BE2C (cell line): ENCODE measurements at regions not wholly inside any gene's neighbourhood (a gene's known extent, or its start where the extent isn't known, plus 50 kb on each side); places are given as distances from the start of the nearest gene placed in this dataset.
"Not testable (repeated sequence)": the region's sequence is repeated elsewhere in the genome, so short reads cannot be mapped to it uniquely, and the experiment has no call there.

Experiments
- DNase-seq: peaks from one replicate; pipeline ENCODE4 v3.0.0-alpha.2; 2020
- H3K27me3 ChIP-seq: fragments of 250-450 bp; sonication (Bioruptor Pico); 2 replicates; pipeline ENCODE4 v1.5.1; 2020; ENCODE audit warnings: mild to moderate bottlenecking
- H3K36me3 ChIP-seq: fragments of 250-450 bp; sonication (Bioruptor Pico); 2 replicates; pipeline ENCODE4 v1.5.1; 2020; ENCODE audit warnings: mild to moderate bottlenecking
- H3K4me1 ChIP-seq: fragments of 250-450 bp; sonication (Bioruptor Pico); 2 replicates; pipeline ENCODE4 v1.5.1; 2020
- H3K4me3 ChIP-seq: 2 replicates; pipeline ENCODE4 v1.5.1; 2011; ENCODE audit warnings: low read depth, low read length
- H3K9me3 ChIP-seq: fragments of 250-450 bp; sonication (Bioruptor Pico); 2 replicates; pipeline ENCODE4 v1.5.1; 2020
- CTCF ChIP-seq: IDR thresholded peaks from 2 replicates; pipeline ENCODE4 v1.5.1; 2012; ENCODE audit warnings: mild to moderate bottlenecking, low read depth, low read length

GRCh38 chr20:17891131-17891530 lies 77.5 kb downstream of the SNX5 start:
- not testable (repeated sequence) for H3K4me3 ChIP-seq, H3K36me3 ChIP-seq, DNase-seq, H3K4me1 ChIP-seq, H3K27me3 ChIP-seq, H3K9me3 ChIP-seq

GRCh38 chr20:17890330-17890729 lies 78.3 kb downstream of the SNX5 start:
- Histone ChIP-seq H3K27me3 (no peaks in the 10 kb centered on the region), H3K4me1 (no peaks in the 10 kb centered on the region), H3K9me3 (no peaks in the 10 kb centered on the region; the same call in 1 of the 2 replicates), H3K4me3 (no peak overlapping the region), H3K36me3 (no peaks in the 10 kb centered on the region)
- TF ChIP-seq CTCF = no peak
- DNase-seq = no peak

GRCh38 chr20:17889226-17889625 lies 79.4 kb downstream of the SNX5 start:
- no peak for DNase-seq
- Histone ChIP-seq H3K4me3 (no peak overlapping the region), H3K36me3 (no peaks in the 10 kb centered on the region), H3K9me3 (no peaks in the 10 kb centered on the region; the same call in 1 of the 2 replicates), H3K4me1 (no peaks in the 10 kb centered on the region), H3K27me3 (no peaks in the 10 kb centered on the region)
- 0 out of 2 replicates have a peak, but pooled peaks have one; percentile 8 for TF ChIP-seq CTCF

- no peaks in the 10 kb centered on the region for H3K27me3 ChIP-seq
- no peak overlapping the region for H3K4me3 ChIP-seq
- no peaks in the 10 kb centered on the region for H3K36me3 ChIP-seq
- no peak for TF ChIP-seq CTCF
- no peak for DNase-seq
- no peaks in the 10 kb centered on the region; the same call in 1 of the 2 replicates for H3K9me3 ChIP-seq
- no peaks in the 10 kb centered on the region for H3K4me1 ChIP-seq
These were observed 80.5 kb downstream of the SNX5 start for GRCh38 chr20:17888044-17888443.

GRCh38 chr20:17887331-17888030 lies 81.1 kb downstream of the SNX5 start:
- Histone ChIP-seq H3K36me3 (no peaks in the 10 kb centered on the region), H3K27me3 (no peaks in the 10 kb centered on the region)
- DNase-seq = no peak

GRCh38 chr20:17885544-17885943 lies 83.0 kb downstream of the SNX5 start:
- TF ChIP-seq CTCF = no peak
- DNase-seq = no peak
- H3K27me3 ChIP-seq = no peaks in the 10 kb centered on the region
- no peaks in the 10 kb centered on the region for H3K4me1 ChIP-seq
- H3K36me3 ChIP-seq = no peaks in the 10 kb centered on the region
- H3K4me3 ChIP-seq = no peak overlapping the region
- no peaks in the 10 kb centered on the region; the same call in 1 of the 2 replicates for H3K9me3 ChIP-seq

More at GRCh38 chr20:17887331-17888030, 81.1 kb downstream of the SNX5 start:
- H3K9me3 ChIP-seq = no peaks in the 10 kb centered on the region; the same call in 1 of the 2 replicates
- no peak overlapping the region for H3K4me3 ChIP-seq
- TF ChIP-seq CTCF = no peak
- no peaks in the 10 kb centered on the region for H3K4me1 ChIP-seq
